Fibroblast of mammary gland (primary cell): ENCODE measurements at regions not wholly inside any gene's neighbourhood (a gene's known extent, or its start where the extent isn't known, plus 50 kb on each side); places are given as distances from the start of the nearest gene placed in this dataset.

ENCODE experiments used
- DNase-seq: peaks from one replicate; pipeline ENCODE4 v3.0.0-alpha.2; 2010; ENCODE audit warnings: low read depth
- H3K4me3 ChIP-seq: 2 replicates; pipeline ENCODE4 v1.5.1; 2011; ENCODE audit warnings: low read depth, mild to moderate bottlenecking, low read length, moderate library complexity; ENCODE audit not compliant: control insufficient read depth
- TF ChIP-seq, protein P1 (sequence below): conservative IDR thresholded peaks from 2 replicates; pipeline ENCODE4 v1.5.1; 2011; ENCODE audit warnings: low read depth, low read length, inconsistent platforms; ENCODE audit not compliant: control insufficient read depth, insufficient read depth

DNA sequence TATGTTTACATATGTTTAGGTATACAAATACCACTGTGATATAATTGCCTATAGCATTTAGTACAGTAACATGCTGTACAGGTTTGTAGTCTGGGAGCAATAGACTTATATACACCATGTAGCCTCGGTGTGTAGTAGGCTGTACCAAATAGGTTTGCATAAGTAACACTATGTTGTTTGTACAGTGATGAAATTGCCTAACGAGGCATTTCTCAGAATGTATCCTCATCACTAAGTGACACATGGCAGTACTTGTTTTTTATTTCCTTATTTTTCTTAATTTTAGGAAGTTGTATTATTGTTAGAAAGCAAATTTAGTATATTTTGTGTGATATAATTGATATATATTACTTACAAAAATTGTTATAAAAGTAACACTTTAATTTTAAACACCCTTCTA is 840.9 kb downstream of the LTN1 start:
- TF ChIP-seq, protein P1, sequence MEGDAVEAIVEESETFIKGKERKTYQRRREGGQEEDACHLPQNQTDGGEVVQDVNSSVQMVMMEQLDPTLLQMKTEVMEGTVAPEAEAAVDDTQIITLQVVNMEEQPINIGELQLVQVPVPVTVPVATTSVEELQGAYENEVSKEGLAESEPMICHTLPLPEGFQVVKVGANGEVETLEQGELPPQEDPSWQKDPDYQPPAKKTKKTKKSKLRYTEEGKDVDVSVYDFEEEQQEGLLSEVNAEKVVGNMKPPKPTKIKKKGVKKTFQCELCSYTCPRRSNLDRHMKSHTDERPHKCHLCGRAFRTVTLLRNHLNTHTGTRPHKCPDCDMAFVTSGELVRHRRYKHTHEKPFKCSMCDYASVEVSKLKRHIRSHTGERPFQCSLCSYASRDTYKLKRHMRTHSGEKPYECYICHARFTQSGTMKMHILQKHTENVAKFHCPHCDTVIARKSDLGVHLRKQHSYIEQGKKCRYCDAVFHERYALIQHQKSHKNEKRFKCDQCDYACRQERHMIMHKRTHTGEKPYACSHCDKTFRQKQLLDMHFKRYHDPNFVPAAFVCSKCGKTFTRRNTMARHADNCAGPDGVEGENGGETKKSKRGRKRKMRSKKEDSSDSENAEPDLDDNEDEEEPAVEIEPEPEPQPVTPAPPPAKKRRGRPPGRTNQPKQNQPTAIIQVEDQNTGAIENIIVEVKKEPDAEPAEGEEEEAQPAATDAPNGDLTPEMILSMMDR = no peak
- H3K4me3 ChIP-seq = no peak overlapping the region
- no peak for DNase-seq

GRCh38 chr21:28150778-28151177 is 841.9 kb downstream of the LTN1 start:
- TF ChIP-seq, protein P1 = no peak
- DNase-seq = no peak

DNA sequence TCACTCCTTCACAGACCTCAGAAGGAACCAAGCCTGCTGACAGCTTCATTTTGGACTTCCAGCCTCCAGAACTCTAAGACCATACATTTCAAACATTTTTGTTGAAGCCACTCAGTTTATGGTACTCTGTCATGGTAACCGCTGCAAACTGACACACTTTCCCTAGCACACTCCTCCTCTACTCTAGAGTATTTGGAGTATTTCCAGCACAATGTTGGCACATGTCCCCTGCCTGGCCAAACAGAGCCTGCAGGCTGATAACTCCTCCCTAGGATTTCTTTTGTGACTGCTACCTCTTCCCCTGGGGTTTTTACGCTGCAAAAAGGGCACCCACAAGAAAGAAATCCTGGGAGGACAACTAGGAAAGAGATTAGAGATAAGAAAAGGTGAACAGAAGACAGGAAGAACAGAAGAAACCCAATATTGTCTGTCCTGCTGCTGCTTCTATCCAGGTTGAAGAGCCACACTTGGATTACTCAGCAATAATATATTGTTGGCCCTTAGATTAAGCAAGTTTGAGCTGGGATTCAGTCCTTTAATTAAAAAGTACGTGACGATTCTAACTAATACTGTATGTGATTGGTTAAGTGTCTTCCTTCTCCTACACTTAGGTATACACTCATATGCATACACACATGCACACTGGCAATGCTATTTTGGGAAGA is 844.1 kb downstream of the LTN1 start:
- H3K4me3 ChIP-seq = no peak overlapping the region
- no peak for DNase-seq
- TF ChIP-seq, protein P1 = no peak

More at GRCh38 chr21:28150778-28151177, 841.9 kb downstream of the LTN1 start:
- H3K4me3 ChIP-seq = no peak overlapping the region

GRCh38 chr21:28144653-28145052 is 848.0 kb downstream of the LTN1 start:
- no peak for DNase-seq
- TF ChIP-seq, protein P1 = no peak
- no peak overlapping the region for H3K4me3 ChIP-seq

- DNase-seq = no peak
- TF ChIP-seq, protein P1 = no peak
- H3K4me3 ChIP-seq = no peak overlapping the region
Observed at GRCh38 chr21:28144089-28144488, 848.6 kb downstream of the LTN1 start.

DNA sequence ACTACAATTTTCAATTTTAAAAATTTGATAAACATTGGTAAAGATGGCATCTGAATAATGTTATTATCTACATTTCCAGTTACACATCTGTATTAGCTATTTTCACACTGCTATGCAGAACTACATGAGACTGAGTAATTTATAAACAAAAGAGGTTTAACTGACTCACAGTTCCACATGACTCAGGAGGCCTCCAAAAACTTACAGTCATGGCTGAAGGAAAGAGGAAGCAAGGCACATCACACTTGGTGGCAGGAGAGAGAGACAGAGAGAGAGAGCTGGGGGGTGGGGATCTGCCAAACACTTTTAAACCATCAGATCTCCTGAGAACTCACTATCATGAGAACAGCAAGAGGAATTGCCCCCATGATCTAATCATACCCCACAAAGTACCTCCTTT is 850.0 kb downstream of the LTN1 start:
- TF ChIP-seq, protein P1 = no peak
- peak; percentile 84 for DNase-seq
- no peak overlapping the region for H3K4me3 ChIP-seq
